Esophagus muscularis mucosa (tissue), 4 donors: ENCODE measurements at regions not wholly inside any gene's neighbourhood (a gene's known extent, or its start where the extent isn't known, plus 50 kb on each side); places are given as distances from the start of the nearest gene placed in this dataset.

Experiments
- DNase-seq: peaks from one replicate; pipeline ENCODE4 v3.0.0-alpha.2; 2017; ENCODE audit errors: extremely low spot score
- H3K27ac ChIP-seq, 4 donors: fragments of 200-600 bp; sonication (generic); replicated peaks in 1 of 4; 1 replicate in 3 of 4; 2 replicates in 1 of 4; pipeline ENCODE4 v1.5.1; 2016 to 2019; ENCODE audit warnings: mild to moderate bottlenecking in 1 of 4
- H3K27me3 ChIP-seq, 4 donors: fragments of 200-600 bp; sonication (generic); one replicate each; pipeline versions ENCODE4 v1.5.1 to v1.6.0; 2016 to 2019
- H3K36me3 ChIP-seq, 4 donors: fragments of 200-600 bp; sonication (generic); one replicate each; pipeline ENCODE4 v1.5.1; 2016 to 2019
- H3K4me1 ChIP-seq, 4 donors: fragments of 200-600 bp; sonication (generic); one replicate each; pipeline ENCODE4 v1.5.1; 2016 to 2019
- H3K4me3 ChIP-seq, 4 donors: fragments of 200-600 bp; sonication (generic); 1 replicate in 2 of 4; 2 replicates in 2 of 4; pipeline ENCODE4 v1.5.1; 2016 to 2019; ENCODE audit warnings: mild to moderate bottlenecking in 4 of 4, moderate library complexity in 1 of 4
- H3K9me3 ChIP-seq, 4 donors: fragments of 200-600 bp; sonication (generic); 1 replicate in 3 of 4; 2 replicates in 1 of 4; pipeline ENCODE4 v1.5.1; 2016 to 2019
- EP300 ChIP-seq: sonication (generic); formaldehyde crosslinking; IDR thresholded peaks from one replicate; pipeline ENCODE4 v1.6.1; 2017; ENCODE audit warnings: antibody characterized with exemption
- POLR2A ChIP-seq: fragments of 450-650 bp; IDR thresholded peaks from one replicate; pipeline ENCODE4 v1.6.1; 2017; ENCODE audit warnings: antibody characterized with exemption, moderate library complexity, mild to moderate bottlenecking, low read depth
- POLR2AphosphoS5 ChIP-seq, 2 donors: sonication (generic); formaldehyde crosslinking; IDR thresholded peaks; one replicate each; pipeline ENCODE4 v1.6.1; 2017; ENCODE audit warnings: antibody characterized with exemption in 2 of 2
- WGBS: methylation state at CpG from one replicate; pipeline ENCODE4 v1.1.5; 2018; 5-methylcytosine and 5-hydroxymethylcytosine counted together
- intact Hi-C: fragments of 100-400 bp; cut with DNase I; formaldehyde crosslinking; loops from one replicate; pipeline ENCODE4 v1.15.1; 2023
- TF ChIP-seq, protein P1 (sequence below), 3 experiments: fragments of 200-600 bp in 2 of 3; fragments of 450-650 bp in 1 of 3; sonication (generic) in 2 of 3; IDR thresholded peaks; one replicate each; pipeline ENCODE4 v1.5.1; 2017 to 2019; ENCODE audit warnings: antibody characterized with exemption in 3 of 3, mild to moderate bottlenecking in 2 of 3, moderate library complexity in 1 of 3

- DNase-seq: no peak
- Histone ChIP-seq H3K9me3 (no peaks in the 10 kb centered on the region), H3K36me3 (no peaks in the 10 kb centered on the region), H3K27ac (no peak overlapping the region), H3K4me3 (no peak overlapping the region), H3K27me3 (no peaks in the 10 kb centered on the region), H3K4me1 (no peaks in the 10 kb centered on the region)
- intact Hi-C loops: no loop called here
- no peak for TF ChIP-seq EP300
- TF ChIP-seq, protein P1, sequence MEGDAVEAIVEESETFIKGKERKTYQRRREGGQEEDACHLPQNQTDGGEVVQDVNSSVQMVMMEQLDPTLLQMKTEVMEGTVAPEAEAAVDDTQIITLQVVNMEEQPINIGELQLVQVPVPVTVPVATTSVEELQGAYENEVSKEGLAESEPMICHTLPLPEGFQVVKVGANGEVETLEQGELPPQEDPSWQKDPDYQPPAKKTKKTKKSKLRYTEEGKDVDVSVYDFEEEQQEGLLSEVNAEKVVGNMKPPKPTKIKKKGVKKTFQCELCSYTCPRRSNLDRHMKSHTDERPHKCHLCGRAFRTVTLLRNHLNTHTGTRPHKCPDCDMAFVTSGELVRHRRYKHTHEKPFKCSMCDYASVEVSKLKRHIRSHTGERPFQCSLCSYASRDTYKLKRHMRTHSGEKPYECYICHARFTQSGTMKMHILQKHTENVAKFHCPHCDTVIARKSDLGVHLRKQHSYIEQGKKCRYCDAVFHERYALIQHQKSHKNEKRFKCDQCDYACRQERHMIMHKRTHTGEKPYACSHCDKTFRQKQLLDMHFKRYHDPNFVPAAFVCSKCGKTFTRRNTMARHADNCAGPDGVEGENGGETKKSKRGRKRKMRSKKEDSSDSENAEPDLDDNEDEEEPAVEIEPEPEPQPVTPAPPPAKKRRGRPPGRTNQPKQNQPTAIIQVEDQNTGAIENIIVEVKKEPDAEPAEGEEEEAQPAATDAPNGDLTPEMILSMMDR (IDR thresholded peaks at IDR 0.05): no peak
- no peak for TF ChIP-seq POLR2A
- TF ChIP-seq POLR2AphosphoS5 (IDR thresholded peaks at IDR 0.05): no peak
- 86% methylated on average over 3 of the region's 3 CpGs for WGBS
Observed at GRCh38 chr6:97459535-97459934, 176.5 kb upstream of the MMS22L start.

DNA sequence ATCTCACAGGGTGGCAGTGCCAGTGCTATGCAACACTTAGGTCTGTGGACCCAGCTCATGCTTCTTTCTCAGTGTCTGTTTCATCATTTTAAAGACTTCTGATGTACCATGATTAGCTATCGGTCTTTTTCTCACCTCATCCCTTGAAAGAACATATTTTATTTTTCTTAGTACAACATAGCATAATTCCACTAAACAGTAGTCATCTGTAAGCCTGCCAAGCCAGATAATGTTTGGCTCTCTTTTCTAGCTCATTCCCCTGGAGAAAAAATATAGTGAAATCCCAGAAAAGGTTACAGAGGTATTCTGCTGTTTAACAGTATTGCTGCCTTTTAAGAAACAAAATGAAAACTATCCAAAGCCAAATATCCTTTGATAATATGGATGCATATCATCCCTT is 177.0 kb upstream of the MMS22L start:
- H3K4me3 ChIP-seq: no peak overlapping the region

GRCh38 chr6:97460394-97461080 is 177.5 kb upstream of the MMS22L start:
- no peak for DNase-seq
- TF ChIP-seq POLR2AphosphoS5 (IDR thresholded peaks at IDR 0.05) (no peak), POLR2A (no peak), EP300 (no peak)
- TF ChIP-seq, protein P1 (IDR thresholded peaks at IDR 0.05): no peak
- intact Hi-C loops: no loop called here
- no peaks in the 10 kb centered on the region for H3K36me3 ChIP-seq
- H3K27me3 ChIP-seq: no peaks in the 10 kb centered on the region
- no peak overlapping the region for H3K4me3 ChIP-seq
- no peaks in the 10 kb centered on the region for H3K4me1 ChIP-seq
- H3K27ac ChIP-seq: no peak overlapping the region
- no peaks in the 10 kb centered on the region for H3K9me3 ChIP-seq
- 80% methylated on average over 7 of the region's 7 CpGs for WGBS

More for the DNA sequence above, 177.0 kb upstream of the MMS22L start:
- Histone ChIP-seq H3K36me3 (no peaks in the 10 kb centered on the region), H3K27me3 (no peaks in the 10 kb centered on the region), H3K4me1 (no peaks in the 10 kb centered on the region), H3K9me3 (no peaks in the 10 kb centered on the region), H3K27ac (no peak overlapping the region)
- no peak for TF ChIP-seq EP300
- TF ChIP-seq POLR2A: no peak
- TF ChIP-seq POLR2AphosphoS5 (IDR thresholded peaks at IDR 0.05): no peak
- TF ChIP-seq, protein P1 (IDR thresholded peaks at IDR 0.05): no peak
- 88% methylated on average over 1 of the region's 1 CpG for WGBS
- DNase-seq: no peak
- intact Hi-C loops: no loop called here

DNA sequence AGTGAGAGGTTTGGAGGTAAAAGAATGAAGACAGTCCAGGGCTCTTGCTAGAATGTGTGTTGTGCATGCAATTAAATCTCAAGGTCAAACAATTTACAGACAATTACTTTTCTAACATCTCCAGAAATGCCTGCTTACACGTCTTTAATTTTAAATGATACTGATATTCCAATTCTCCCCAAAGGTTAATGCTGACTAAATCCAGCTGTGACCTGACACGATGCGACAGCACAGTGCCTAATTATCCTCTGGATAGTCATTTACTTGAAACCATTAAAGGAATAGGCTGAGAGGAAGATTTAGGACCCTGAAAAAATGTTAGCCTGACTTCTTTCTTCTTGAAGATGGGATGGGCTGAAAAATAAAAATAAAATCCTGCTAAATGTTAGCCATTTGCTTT is 178.2 kb upstream of the MMS22L start:
- H3K4me1 ChIP-seq: no peaks in the 10 kb centered on the region
- no peak overlapping the region for H3K4me3 ChIP-seq
- intact Hi-C loops: no loop called here
- H3K9me3 ChIP-seq: no peaks in the 10 kb centered on the region
- no peaks in the 10 kb centered on the region for H3K27me3 ChIP-seq
- WGBS: 30% methylated on average over 3 of the region's 3 CpGs
- no peak for DNase-seq
- TF ChIP-seq, protein P1 (IDR thresholded peaks at IDR 0.05): no peak
- no peak for TF ChIP-seq EP300
- no peak for TF ChIP-seq POLR2AphosphoS5 (IDR thresholded peaks at IDR 0.05)
- no peak for TF ChIP-seq POLR2A
- H3K27ac ChIP-seq: no peak overlapping the region
- no peaks in the 10 kb centered on the region for H3K36me3 ChIP-seq

GRCh38 chr6:97462031-97462430 is 179.0 kb upstream of the MMS22L start:
- DNase-seq: no peak
- TF ChIP-seq, protein P1 (IDR thresholded peaks at IDR 0.05): no peak
- TF ChIP-seq POLR2A (no peak), POLR2AphosphoS5 (IDR thresholded peaks at IDR 0.05) (no peak), EP300 (no peak)
- intact Hi-C loops: no loop called here
- Histone ChIP-seq H3K4me3 (no peak overlapping the region), H3K27me3 (no peaks in the 10 kb centered on the region), H3K36me3 (no peaks in the 10 kb centered on the region), H3K9me3 (no peaks in the 10 kb centered on the region), H3K4me1 (no peaks in the 10 kb centered on the region), H3K27ac (no peak overlapping the region)
- 59% methylated on average over 3 of the region's 3 CpGs for WGBS
